HG03196 (cell line): ENCODE measurements at regions not wholly inside any gene's neighbourhood (a gene's known extent, or its start where the extent isn't known, plus 50 kb on each side); places are given as distances from the start of the nearest gene placed in this dataset.

Experiments used
- ATAC-seq: cut with Tn5 transposase; IDR thresholded peaks from one replicate; pipeline ENCODE4 v1.9.1; 2021; ENCODE audit not compliant: unreplicated experiment

- no peak for ATAC-seq
Observed at GRCh38 chr4:132818091-132818490, 331.0 kb upstream of the PCDH10 start.

- no peak for ATAC-seq
Observed at GRCh38 chr4:132823419-132823818, 325.7 kb upstream of the PCDH10 start.

GRCh38 chr4:132824761-132825160, 324.3 kb upstream of the PCDH10 start:
- no peak for ATAC-seq

- peak; percentile 85 for ATAC-seq
Observed at GRCh38 chr4:132827522-132827921, 321.6 kb upstream of the PCDH10 start.

DNA sequence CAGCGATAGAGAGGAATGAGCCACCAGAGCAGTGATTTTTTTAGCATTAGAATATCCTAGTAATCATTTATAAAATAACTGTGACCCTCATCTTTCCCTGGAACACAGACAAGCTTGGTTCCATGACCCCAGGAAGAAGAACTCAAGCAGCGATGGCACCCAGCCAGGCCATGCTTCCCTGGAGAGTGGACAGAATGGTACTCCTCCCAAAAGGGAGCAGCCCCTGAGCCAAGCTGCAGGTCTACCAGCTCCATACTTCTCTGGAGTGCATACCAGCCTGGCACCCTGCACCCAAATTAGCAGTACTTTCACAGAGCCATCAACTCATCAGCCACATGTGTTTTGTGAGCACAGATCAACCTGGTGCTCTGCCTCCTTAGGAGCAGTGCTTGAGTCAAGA, 310.9 kb upstream of the PCDH10 start:
- ATAC-seq: no peak

GRCh38 chr4:132839070-132839469, 310.0 kb upstream of the PCDH10 start:
- no peak for ATAC-seq

- ATAC-seq: no peak
Observed at GRCh38 chr4:132859929-132860328, 289.2 kb upstream of the PCDH10 start.

GRCh38 chr4:132860976-132861375, 288.1 kb upstream of the PCDH10 start:
- ATAC-seq: no peak

GRCh38 chr4:132863619-132864018, 285.5 kb upstream of the PCDH10 start:
- ATAC-seq: no peak

DNA sequence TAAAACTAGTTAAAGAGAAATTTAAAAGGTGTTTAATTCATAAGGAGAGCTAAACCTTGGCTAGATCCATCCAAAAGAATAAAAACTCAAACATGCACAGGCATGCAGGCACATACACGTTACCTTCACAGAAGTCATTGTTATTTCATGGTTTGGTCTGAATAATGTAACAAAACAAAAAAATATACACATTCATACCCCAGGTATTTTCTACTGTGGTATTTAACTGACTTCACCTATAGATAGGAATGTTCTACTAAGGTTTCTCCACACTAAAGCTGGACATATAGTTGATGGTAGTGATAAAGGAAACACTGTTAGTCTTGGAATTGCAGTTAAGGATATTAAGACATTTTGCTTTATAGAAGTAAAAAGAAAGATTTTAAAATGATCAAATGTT, 283.6 kb upstream of the PCDH10 start:
- no peak for ATAC-seq

DNA sequence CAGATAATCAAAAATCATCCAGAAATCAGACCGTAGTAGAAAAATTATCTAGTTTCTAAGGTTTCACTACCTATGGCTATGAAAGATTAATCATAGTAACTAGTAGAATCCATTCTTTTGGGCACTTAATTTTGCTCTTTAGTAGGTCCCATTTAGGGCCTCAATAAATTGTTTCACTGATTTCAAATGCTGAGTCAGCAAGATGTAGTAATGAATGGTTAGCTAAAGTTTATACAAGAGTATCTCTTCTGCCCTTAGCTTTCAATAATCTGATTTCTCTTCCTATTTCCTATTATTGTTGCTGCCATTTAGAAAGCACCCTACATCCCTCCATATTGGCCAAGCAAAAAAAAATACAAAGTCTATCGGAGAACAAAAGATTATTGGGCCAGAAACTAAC, 283.2 kb upstream of the PCDH10 start:
- ATAC-seq: no peak

GRCh38 chr4:132866616-132867015, 282.5 kb upstream of the PCDH10 start:
- no peak for ATAC-seq

DNA sequence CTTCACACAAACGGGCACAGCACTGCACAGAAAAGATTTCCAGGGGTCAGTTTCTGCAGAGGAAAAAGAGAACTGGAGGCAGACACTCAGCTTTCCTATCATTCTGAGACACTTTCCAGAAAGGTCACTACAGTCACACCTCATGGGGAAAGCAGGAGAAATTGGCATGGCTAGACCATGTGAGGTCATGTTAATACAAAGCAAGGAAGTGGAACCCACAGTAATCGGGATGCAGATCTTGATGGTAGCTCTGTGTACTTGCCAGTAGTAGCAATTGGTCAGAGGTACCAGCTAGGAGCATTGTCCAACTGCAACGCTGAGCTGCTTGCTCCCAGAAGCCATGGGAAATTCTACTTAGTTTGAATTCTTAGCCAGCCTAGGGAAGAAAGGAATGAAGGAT, 255.3 kb upstream of the PCDH10 start:
- no peak for ATAC-seq

- ATAC-seq: no peak
Observed at GRCh38 chr4:132901224-132901623, 247.9 kb upstream of the PCDH10 start.

DNA sequence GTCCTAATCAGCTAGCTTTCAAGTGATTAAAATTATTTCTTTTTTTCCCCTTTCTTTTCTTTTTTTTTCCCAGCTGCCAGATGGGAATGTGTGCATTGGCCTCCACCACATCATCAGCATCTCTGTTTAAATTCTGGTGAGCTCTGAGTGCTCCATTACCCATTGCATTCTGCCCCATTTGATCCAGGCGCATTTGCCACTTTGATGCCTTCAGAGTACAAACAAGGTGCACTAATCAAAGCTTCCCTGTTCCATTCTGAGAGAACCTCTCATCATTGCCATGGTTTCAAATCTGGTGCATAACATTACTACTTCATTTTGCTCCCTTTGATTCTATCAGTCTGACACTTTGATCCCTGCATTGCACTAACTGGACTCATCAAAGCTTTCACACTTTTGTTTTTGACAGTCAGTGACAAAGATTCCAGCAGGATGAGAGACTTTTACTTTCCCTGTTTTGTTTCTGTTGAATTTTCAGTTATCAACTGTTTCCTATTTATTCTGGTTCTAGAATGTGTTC, 238.8 kb upstream of the PCDH10 start:
- no peak for ATAC-seq

DNA sequence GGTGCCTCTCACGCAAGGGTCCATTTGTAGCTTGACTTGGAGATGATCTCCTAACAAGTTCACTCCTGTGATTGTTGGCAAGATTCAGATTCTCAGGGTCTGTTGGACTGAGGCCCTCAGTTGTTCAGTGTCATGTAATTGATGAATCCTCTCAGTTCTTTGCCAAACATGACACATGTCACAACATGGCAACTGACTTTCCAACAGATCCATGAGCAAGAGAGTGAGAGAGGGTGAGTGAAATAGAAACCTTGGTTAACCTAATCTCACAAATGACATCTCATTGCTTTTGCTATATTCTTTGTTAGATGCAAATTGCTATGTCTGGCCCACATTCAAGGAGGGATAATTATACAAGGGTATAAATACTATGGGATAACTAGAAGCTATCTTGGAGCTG, 231.0 kb upstream of the PCDH10 start:
- no peak for ATAC-seq

DNA sequence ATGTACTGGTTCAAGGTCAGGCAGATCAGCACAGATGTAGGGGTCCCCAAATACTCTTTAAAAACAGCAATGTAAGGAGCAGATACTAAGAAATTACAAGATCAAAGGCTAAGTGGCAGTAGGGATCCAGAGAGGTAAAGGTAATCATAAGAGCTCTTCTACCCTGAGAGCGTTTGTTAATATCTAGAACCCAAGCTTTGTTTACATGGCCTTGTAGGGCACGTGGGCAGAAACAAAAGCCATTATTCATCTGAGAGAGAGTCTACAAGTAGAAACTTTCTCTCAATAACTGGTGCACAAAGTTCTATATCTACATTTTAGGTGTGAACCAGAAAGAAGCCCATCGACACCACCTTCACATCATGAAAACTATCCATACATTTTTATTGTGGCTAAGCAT, 225.6 kb upstream of the PCDH10 start:
- no peak for ATAC-seq

DNA sequence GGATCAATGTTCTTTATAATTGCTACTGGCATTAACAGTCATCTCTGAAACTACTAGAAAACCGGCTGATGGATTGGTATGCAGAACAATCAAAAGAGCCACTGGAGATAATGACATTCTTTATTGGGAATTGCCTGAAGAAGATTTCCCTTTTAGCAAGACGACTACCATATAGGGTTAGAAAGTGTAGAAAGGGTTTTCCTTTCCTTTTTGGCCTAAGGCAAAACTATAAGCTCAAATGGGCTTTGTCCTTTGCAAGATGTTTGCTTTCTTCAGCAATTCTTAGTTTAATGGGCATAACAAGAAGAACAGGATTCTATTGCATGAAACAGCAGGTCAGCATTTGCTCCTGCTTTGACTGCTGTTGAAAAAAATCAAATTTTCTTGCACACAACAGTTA, 214.2 kb upstream of the PCDH10 start:
- no peak for ATAC-seq

DNA sequence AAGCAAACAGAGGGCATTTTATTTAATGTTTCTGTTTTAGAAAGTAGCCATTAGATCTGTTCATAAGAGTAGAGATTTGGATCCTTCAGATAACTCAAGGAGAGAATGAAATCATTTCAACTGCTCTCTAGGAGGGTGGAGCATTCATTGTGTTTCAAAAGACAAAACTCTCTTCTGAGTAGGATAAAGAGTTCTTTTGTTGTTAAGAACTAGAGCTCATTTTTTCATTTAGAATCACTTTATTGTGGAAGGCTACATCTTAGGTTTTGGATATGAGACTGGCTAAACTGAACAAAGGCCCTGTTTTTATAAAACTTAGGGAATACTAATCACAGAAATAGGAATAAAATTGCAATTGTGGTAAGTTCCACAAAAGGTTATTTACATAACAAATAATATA, 193.9 kb upstream of the PCDH10 start:
- no peak for ATAC-seq

DNA sequence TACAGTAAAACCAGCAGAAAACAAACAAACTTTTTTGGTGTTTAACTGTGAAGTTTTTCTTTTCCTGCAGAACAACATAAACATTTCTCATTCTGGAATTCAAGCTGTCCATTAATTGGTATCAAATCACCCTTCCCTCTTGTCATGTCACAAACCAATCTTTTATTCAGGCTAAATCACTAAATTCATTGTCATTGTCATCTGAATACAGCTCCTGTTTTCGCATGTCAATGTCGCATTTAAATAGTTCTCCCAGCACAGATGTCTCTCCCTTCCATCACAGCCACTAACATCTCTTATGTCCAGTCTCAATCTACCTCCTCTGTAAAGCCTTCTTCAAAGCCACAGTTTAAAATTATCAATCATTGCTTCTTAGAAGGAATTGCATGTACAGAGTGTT, 192.1 kb upstream of the PCDH10 start:
- ATAC-seq: no peak

GRCh38 chr4:132958457-132959263, 190.4 kb upstream of the PCDH10 start:
- no peak for ATAC-seq

DNA sequence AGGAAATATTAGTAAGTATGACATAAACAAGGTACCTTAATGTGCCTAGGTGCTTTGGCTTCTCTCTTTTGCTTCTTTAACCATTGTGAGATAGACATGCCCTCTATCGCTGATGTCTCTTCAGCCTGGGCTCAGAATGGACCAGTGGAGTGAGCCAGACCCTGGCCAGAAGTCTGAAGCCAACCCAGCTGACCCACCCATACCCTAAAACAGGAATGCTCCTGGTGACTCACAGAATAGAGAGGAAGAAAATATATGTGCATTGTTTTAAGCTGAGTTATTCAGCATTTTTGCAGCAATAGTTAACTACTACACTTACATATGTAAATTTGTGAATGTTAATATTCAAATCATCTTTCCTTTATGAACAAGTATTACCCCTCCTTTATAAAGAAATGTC, 167.5 kb upstream of the PCDH10 start:
- ATAC-seq: no peak

GRCh38 chr4:132982151-132982550, 166.9 kb upstream of the PCDH10 start:
- ATAC-seq: no peak
